IPS-18a (cell line): ENCODE measurements at regions not wholly inside any gene's neighbourhood (a gene's known extent, or its start where the extent isn't known, plus 50 kb on each side); places are given as distances from the start of the nearest gene placed in this dataset.

Experiments
- H3K27ac ChIP-seq: one replicate; pipeline ENCODE4 v1.5.1; 2013; ENCODE audit warnings: low read length
- H3K27me3 ChIP-seq: one replicate; pipeline ENCODE4 v1.6.1; 2013; ENCODE audit warnings: mild to moderate bottlenecking, low read length; ENCODE audit not compliant: control insufficient read depth, insufficient read depth
- H3K36me3 ChIP-seq: one replicate; pipeline ENCODE4 v1.6.1; 2013; ENCODE audit warnings: low read depth, low read length; ENCODE audit not compliant: control insufficient read depth
- H3K4me1 ChIP-seq: one replicate; pipeline ENCODE4 v1.6.1; 2013; ENCODE audit warnings: low read depth, low read length; ENCODE audit not compliant: control insufficient read depth
- H3K4me3 ChIP-seq: one replicate; pipeline ENCODE4 v1.5.1; 2013; ENCODE audit warnings: low read length
- H3K9ac ChIP-seq: one replicate; pipeline ENCODE4 v1.6.1; 2013; ENCODE audit warnings: mild to moderate bottlenecking, low read length, moderate library complexity
- H3K9me3 ChIP-seq: one replicate; pipeline ENCODE4 v1.6.1; 2013; ENCODE audit warnings: low read depth, low read length; ENCODE audit not compliant: control insufficient read depth

DNA sequence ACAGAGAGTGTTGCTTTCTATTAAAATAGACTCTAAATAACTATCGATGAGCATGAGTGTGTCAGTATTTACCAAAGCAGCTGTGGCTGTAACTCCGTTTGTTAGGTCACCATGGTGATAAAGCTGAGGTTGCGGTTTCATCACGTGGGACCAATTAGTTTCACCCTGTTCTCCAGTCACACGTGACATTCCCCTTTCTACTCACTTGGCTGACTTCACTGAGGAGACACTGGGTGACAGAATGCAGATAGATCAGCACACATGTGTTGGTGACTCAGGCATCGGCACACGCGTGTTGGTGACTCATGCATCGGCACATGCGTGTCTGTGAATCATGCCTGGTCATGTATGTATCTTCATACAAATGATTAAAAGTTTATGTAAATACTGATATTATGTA is 285.4 kb downstream of the THBS2 start:
- Histone ChIP-seq H3K4me3 (no peak overlapping the region), H3K4me1 (no peaks in the 10 kb centered on the region), H3K27ac (no peak overlapping the region), H3K36me3 (no peaks in the 10 kb centered on the region), H3K9me3 (no peaks in the 10 kb centered on the region), H3K27me3 (no peaks in the 10 kb centered on the region), H3K9ac (no peak overlapping the region)

GRCh38 chr6:168967281-168967925 is 286.2 kb downstream of the THBS2 start:
- Histone ChIP-seq H3K36me3 (no peaks in the 10 kb centered on the region), H3K4me3 (no peak overlapping the region), H3K9me3 (no peaks in the 10 kb centered on the region), H3K4me1 (no peaks in the 10 kb centered on the region), H3K27me3 (no peaks in the 10 kb centered on the region), H3K27ac (no peak overlapping the region), H3K9ac (no peak overlapping the region)

DNA sequence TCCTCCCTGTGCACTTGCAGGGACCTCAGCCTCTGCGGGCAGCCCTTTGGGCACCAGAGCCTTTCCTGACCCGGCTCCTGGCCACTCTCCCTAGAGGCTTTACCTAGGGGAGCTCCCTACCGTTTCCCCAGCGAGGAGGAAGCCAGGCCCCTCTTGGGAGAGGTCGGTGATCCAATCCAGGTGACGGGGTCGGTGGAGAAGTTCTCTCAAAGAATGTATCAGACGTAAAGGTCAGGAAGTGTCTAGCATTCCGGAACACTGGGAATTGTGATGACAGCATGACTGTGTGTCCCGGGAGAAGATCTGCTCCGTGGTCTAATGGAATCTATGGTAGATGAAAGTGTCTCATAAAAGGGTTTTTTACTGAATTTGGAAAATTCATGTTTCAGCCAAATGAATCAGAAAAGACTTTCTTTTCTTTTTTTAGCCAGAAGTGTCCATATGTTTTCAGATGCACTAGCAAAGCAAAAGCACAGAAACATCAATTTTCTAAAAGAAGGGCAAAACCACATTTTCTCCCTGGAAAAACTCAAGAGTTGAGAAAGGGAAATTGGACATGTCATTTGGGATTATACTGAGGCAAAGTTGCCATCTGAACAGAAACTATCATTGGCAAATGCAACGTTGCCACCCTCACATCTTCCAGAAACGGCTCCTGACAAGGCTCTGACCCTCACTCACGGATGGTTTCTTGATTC is 289.4 kb downstream of the THBS2 start:
- Histone ChIP-seq H3K9ac (no peak overlapping the region), H3K9me3 (no peaks in the 10 kb centered on the region), H3K36me3 (no peaks in the 10 kb centered on the region), H3K27me3 (no peaks in the 10 kb centered on the region), H3K27ac (no peak overlapping the region), H3K4me1 (no peaks in the 10 kb centered on the region), H3K4me3 (no peak overlapping the region)

DNA sequence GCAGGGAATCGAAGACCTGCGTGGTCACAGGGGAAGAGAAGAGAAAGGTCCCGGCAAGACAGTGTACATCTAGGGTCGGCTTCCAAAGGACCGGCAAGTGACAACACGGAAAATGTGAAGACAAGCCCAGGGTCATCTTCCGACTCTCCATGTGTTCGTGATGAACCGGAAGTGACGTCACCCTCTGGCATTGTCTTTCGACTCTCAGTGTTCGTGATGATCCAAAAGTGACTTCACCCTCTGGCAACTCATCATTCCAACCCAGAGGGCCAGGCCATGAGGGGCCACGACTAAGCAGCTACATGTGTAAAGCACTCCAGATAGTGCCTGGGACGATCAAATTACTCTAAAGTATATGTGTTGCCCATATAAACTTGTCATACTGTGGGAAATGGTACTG is 290.8 kb downstream of the THBS2 start:
- H3K4me3 ChIP-seq, result no peak overlapping the region
- H3K27me3 ChIP-seq, result no peaks in the 10 kb centered on the region
- no peak overlapping the region for H3K27ac ChIP-seq
- no peaks in the 10 kb centered on the region for H3K4me1 ChIP-seq
- H3K9me3 ChIP-seq, result no peaks in the 10 kb centered on the region
- H3K36me3 ChIP-seq, result no peaks in the 10 kb centered on the region
- H3K9ac ChIP-seq, result no peak overlapping the region

DNA sequence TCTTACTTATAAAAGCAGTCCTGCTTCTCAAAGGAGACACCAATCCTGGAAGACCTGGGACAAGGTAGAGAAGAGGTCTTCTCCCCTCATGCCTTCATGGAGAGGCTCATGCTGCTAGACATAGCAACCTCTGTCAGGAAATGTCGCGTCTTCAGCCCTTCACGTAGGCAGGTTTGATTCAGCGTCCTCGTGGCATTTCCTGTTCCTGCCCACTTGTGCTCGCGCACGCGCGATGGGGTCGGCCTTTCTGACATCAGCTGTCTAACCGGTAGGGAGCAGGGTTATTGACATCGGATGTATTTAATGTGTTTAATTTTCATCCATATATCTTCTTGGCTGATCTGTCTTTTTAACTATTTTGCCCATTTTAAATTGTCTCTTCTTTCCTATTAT is 292.4 kb downstream of the THBS2 start:
- H3K27ac ChIP-seq, result no peak overlapping the region
- H3K4me3 ChIP-seq, result no peak overlapping the region
- H3K4me1 ChIP-seq, result no peaks in the 10 kb centered on the region
- H3K9ac ChIP-seq, result no peak overlapping the region
- H3K27me3 ChIP-seq, result no peaks in the 10 kb centered on the region
- no peaks in the 10 kb centered on the region for H3K9me3 ChIP-seq
- no peaks in the 10 kb centered on the region for H3K36me3 ChIP-seq

GRCh38 chr6:168960551-168961263 is 292.9 kb downstream of the THBS2 start:
- Histone ChIP-seq H3K9me3 (no peaks in the 10 kb centered on the region), H3K36me3 (no peaks in the 10 kb centered on the region), H3K4me1 (no peaks in the 10 kb centered on the region), H3K4me3 (no peak overlapping the region), H3K27ac (no peak overlapping the region), H3K9ac (no peak overlapping the region), H3K27me3 (no peaks in the 10 kb centered on the region)

DNA sequence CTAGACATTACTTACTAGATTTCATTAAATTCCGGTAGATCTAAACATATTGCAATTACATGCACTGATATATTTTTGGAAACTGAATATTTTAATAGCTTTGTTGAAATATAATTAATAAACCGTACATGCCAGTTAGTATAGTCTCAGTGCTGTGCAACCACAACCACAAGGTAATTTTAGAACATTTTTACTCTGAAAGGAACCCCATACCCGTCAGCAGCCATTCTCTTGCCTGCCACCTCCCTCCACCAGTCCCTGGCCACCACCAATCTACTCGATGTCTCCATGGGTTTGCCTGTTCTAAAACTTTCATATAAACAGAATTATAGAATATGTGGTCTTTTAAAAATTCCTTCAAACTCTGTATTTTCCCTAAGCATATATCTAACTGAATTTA is 293.9 kb downstream of the THBS2 start:
- Histone ChIP-seq H3K27ac (no peak overlapping the region), H3K9ac (no peak overlapping the region), H3K36me3 (no peaks in the 10 kb centered on the region), H3K4me3 (no peak overlapping the region), H3K4me1 (no peaks in the 10 kb centered on the region), H3K9me3 (no peaks in the 10 kb centered on the region), H3K27me3 (no peaks in the 10 kb centered on the region)

DNA sequence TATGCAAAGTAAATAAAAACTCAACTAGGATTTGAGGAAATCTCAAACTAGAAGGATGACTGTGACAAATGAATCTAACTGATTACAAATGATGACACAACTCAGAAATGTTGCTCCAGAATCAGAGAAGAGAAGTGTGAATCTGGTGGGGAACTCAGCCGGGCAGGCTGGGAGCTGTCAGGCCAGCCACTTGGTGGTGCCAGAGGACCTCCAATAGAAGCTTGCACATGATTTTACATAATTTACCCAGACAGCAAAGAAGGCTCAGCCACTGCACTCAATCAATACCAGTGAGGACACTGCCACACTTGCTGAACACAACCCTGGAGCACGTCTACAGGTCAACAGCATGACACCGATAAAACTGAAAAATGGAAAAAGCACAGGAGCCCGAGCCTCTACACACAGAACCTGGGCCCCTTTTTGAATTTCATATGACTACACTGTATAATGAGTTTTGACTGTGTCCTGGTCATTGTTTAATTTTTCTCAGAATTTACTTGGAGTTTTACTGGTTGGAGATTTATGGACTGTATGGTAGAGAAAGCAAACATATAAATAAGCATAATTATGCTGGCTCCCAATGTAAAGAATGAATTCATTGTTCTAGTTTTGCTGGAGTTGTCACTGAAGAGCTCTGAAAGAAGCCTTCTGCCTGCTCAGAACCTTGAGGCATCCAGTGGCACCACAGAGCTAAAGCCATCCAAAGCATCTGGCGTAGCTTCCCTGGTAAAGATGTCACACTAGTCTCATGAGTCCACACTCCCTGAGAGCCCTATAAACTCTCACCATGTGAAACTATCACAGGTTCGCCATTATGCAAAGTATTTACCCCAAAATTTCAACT is 296.5 kb downstream of the THBS2 start:
- H3K9me3 ChIP-seq, result no peaks in the 10 kb centered on the region
- no peak overlapping the region for H3K4me3 ChIP-seq
- no peaks in the 10 kb centered on the region for H3K27me3 ChIP-seq
- no peak overlapping the region for H3K9ac ChIP-seq
- no peak overlapping the region for H3K27ac ChIP-seq
- no peaks in the 10 kb centered on the region for H3K4me1 ChIP-seq
- H3K36me3 ChIP-seq, result no peaks in the 10 kb centered on the region

- Histone ChIP-seq H3K27me3 (no peaks in the 10 kb centered on the region), H3K9me3 (no peaks in the 10 kb centered on the region), H3K27ac (no peak overlapping the region), H3K4me3 (no peak overlapping the region), H3K36me3 (no peaks in the 10 kb centered on the region), H3K4me1 (no peaks in the 10 kb centered on the region), H3K9ac (no peak overlapping the region)
Observed at GRCh38 chr6:168956141-168956838, 297.4 kb downstream of the THBS2 start.

GRCh38 chr6:168953461-168953860 is 300.2 kb downstream of the THBS2 start:
- H3K9me3 ChIP-seq, result no peaks in the 10 kb centered on the region
- H3K27me3 ChIP-seq, result no peaks in the 10 kb centered on the region
- H3K9ac ChIP-seq, result no peak overlapping the region
- H3K27ac ChIP-seq, result no peak overlapping the region
- no peaks in the 10 kb centered on the region for H3K36me3 ChIP-seq
- H3K4me3 ChIP-seq, result no peak overlapping the region
- no peaks in the 10 kb centered on the region for H3K4me1 ChIP-seq

DNA sequence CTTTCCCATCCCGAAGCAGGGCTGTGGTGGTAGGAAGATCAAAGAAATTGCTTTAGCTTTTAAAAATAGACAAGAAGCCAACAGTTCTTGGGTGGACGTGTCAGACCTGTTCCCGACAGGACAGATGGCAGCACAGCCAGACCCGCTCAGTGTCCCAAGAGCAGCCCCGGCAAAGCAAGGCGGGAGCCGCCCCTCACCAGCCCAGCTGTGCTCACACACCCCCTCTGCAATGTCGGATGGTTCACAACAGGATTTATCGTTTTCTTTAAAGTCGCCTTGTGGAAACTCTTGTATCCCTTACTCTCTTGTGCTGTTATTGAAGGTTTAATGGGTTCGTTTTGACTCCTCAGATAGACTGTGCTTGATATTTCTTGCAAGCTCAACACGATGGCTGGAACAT is 302.4 kb downstream of the THBS2 start:
- no peak overlapping the region for H3K9ac ChIP-seq
- no peaks in the 10 kb centered on the region for H3K36me3 ChIP-seq
- no peaks in the 10 kb centered on the region for H3K27me3 ChIP-seq
- no peak overlapping the region for H3K27ac ChIP-seq
- H3K4me1 ChIP-seq, result no peaks in the 10 kb centered on the region
- H3K4me3 ChIP-seq, result no peak overlapping the region
- no peaks in the 10 kb centered on the region for H3K9me3 ChIP-seq
